Breast epithelium (tissue), 3 donors: ENCODE measurements at regions not wholly inside any gene's neighbourhood (a gene's known extent, or its start where the extent isn't known, plus 50 kb on each side); places are given as distances from the start of the nearest gene placed in this dataset.

Experiments
- POLR2A ChIP-seq: fragments of 450-650 bp; IDR thresholded peaks from one replicate; pipeline ENCODE4 v1.6.1; 2016; ENCODE audit warnings: antibody characterized with exemption, mild to moderate bottlenecking, moderate library complexity
- TF ChIP-seq, protein P1 (sequence below), 3 donors: fragments of 450-650 bp; IDR thresholded peaks; one replicate each; pipeline ENCODE4 v1.5.1; 2016 to 2017; ENCODE audit warnings: antibody characterized with exemption in 3 of 3, mild to moderate bottlenecking in 3 of 3, moderate library complexity in 3 of 3

DNA sequence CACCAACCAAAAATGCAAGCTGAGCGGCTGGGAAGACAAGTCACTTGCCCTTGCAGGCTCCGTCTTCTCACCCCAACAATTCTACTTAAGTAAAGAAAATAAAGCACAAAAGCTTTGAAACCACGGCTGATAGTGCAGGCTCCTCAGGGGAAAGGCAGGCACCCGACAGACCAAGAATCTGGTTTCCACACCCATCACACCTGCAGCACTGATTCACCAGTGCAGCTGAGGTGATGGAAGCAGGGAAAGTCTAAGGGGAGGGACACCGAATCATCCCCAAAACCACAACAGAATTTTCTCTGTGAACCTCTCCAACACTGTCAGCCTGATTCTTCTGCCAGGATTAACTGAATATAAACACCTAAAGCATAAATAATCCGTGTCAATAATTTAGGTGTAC is 62.0 kb upstream of the NSMCE3 start:
- TF ChIP-seq, protein P1, sequence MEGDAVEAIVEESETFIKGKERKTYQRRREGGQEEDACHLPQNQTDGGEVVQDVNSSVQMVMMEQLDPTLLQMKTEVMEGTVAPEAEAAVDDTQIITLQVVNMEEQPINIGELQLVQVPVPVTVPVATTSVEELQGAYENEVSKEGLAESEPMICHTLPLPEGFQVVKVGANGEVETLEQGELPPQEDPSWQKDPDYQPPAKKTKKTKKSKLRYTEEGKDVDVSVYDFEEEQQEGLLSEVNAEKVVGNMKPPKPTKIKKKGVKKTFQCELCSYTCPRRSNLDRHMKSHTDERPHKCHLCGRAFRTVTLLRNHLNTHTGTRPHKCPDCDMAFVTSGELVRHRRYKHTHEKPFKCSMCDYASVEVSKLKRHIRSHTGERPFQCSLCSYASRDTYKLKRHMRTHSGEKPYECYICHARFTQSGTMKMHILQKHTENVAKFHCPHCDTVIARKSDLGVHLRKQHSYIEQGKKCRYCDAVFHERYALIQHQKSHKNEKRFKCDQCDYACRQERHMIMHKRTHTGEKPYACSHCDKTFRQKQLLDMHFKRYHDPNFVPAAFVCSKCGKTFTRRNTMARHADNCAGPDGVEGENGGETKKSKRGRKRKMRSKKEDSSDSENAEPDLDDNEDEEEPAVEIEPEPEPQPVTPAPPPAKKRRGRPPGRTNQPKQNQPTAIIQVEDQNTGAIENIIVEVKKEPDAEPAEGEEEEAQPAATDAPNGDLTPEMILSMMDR (IDR thresholded peaks at IDR 0.05) = no peak
- no peak for TF ChIP-seq POLR2A
